Mesendoderm (in vitro differentiated cells): ENCODE measurements at regions not wholly inside any gene's neighbourhood (a gene's known extent, or its start where the extent isn't known, plus 50 kb on each side); places are given as distances from the start of the nearest gene placed in this dataset.

Source experiments
- DNase-seq: peaks from one replicate; pipeline ENCODE4 v3.0.0; 2013
- H2AK5ac ChIP-seq: 2 replicates; pipeline ENCODE4 v1.6.1; 2013; ENCODE audit warnings: low read length, inconsistent platforms
- H2BK120ac ChIP-seq: 2 replicates; pipeline ENCODE4 v1.6.1; 2013; ENCODE audit warnings: low read depth, mild to moderate bottlenecking, low read length, moderate library complexity, mixed read lengths
- H2BK15ac ChIP-seq: replicated peaks from 2 replicates; pipeline ENCODE4 v1.6.1; 2013; ENCODE audit warnings: low read depth, mild to moderate bottlenecking, moderate library complexity
- H2BK5ac ChIP-seq: 2 replicates; pipeline ENCODE4 v1.6.1; 2013; ENCODE audit warnings: low read length, inconsistent platforms
- H3K18ac ChIP-seq: 2 replicates; pipeline ENCODE4 v1.6.1; 2013; ENCODE audit warnings: mild to moderate bottlenecking, low read length, mixed read lengths
- H3K23ac ChIP-seq: one replicate; pipeline ENCODE4 v1.6.1; 2013; ENCODE audit warnings: low read length
- H3K27ac ChIP-seq: 2 replicates; pipeline ENCODE4 v1.5.1; 2013; ENCODE audit warnings: low read depth, mild to moderate bottlenecking, inconsistent platforms, low read length, moderate library complexity
- H3K27me3 ChIP-seq: 2 replicates; pipeline ENCODE4 v1.6.1; 2013; ENCODE audit warnings: low read length, control low read depth, mild to moderate bottlenecking, inconsistent platforms; ENCODE audit not compliant: insufficient read depth, poor library complexity
- H3K36me3 ChIP-seq: 2 replicates; pipeline ENCODE4 v1.6.1; 2013; ENCODE audit warnings: low read length, inconsistent platforms; ENCODE audit not compliant: control insufficient read depth, insufficient read depth
- H3K4ac ChIP-seq: one replicate; pipeline ENCODE4 v1.6.1; 2013; ENCODE audit warnings: low read depth, mild to moderate bottlenecking, low read length, moderate library complexity
- H3K4me1 ChIP-seq: 2 replicates; pipeline ENCODE4 v1.6.1; 2013; ENCODE audit warnings: low read depth, low read length, inconsistent platforms; ENCODE audit not compliant: control insufficient read depth
- H3K4me2 ChIP-seq: 2 replicates; pipeline ENCODE4 v1.6.1; 2013; ENCODE audit warnings: low read length
- H3K4me3 ChIP-seq: 2 replicates; pipeline ENCODE4 v1.5.1; 2013; ENCODE audit warnings: mild to moderate bottlenecking, low read length
- H3K56ac ChIP-seq: one replicate; pipeline ENCODE4 v1.6.1; 2013; ENCODE audit warnings: low read length
- H3K79me1 ChIP-seq: 2 replicates; pipeline ENCODE4 v1.6.1; 2013; ENCODE audit warnings: low read length, inconsistent platforms
- H3K79me2 ChIP-seq: 2 replicates; pipeline ENCODE4 v1.6.1; 2013; ENCODE audit warnings: mild to moderate bottlenecking, low read length; ENCODE audit not compliant: control insufficient read depth, insufficient read depth
- H3K9ac ChIP-seq: 2 replicates; pipeline ENCODE4 v1.6.1; 2013; ENCODE audit warnings: low read length, inconsistent platforms
- H4K5ac ChIP-seq: one replicate; pipeline ENCODE4 v1.6.1; 2013; ENCODE audit warnings: low read length
- H4K8ac ChIP-seq: one replicate; pipeline ENCODE4 v1.6.1; 2013; ENCODE audit warnings: low read depth, mild to moderate bottlenecking, control low read depth, low read length, moderate library complexity
- WGBS: extraction: QIAGEN DNeasy Blood & Tissue Kit; methylation state at CpG from one replicate; pipeline ENCODE4 v1.1.7; 2013; ENCODE audit warnings: low lambda C conversion rate, missing lambda C conversion rate; ENCODE audit not compliant: insufficient coverage; ENCODE audit errors: extremely low coverage; 5-methylcytosine and 5-hydroxymethylcytosine counted together

- H3K36me3 ChIP-seq: no peaks in the 10 kb centered on the region
- H3K4me2 ChIP-seq: no peak overlapping the region
- H3K4ac ChIP-seq: no peak overlapping the region
- no peak overlapping the region for H2BK120ac ChIP-seq
- H2BK5ac ChIP-seq: no peak overlapping the region
- H3K79me1 ChIP-seq: no peaks in the 10 kb centered on the region
- no peaks in the 10 kb centered on the region for H3K79me2 ChIP-seq
- no peak overlapping the region for H3K56ac ChIP-seq
- H3K4me1 ChIP-seq: no peaks in the 10 kb centered on the region
- no peak overlapping the region for H3K27ac ChIP-seq
- H2BK15ac ChIP-seq: no peak overlapping the region
- H3K9ac ChIP-seq: no peak overlapping the region
- H2AK5ac ChIP-seq: no peak overlapping the region
- no peak for DNase-seq
- no CpG with 5 or more reads among the region's 2 CpGs for WGBS
- no peaks in the 10 kb centered on the region for H3K27me3 ChIP-seq
- H3K4me3 ChIP-seq: no peak overlapping the region
- H4K5ac ChIP-seq: no peak overlapping the region
- no peak overlapping the region for H4K8ac ChIP-seq
- H3K18ac ChIP-seq: no peak overlapping the region
- H3K23ac ChIP-seq: no peak overlapping the region
Measured at GRCh38 chr14:61963926-61964325, 201.7 kb downstream of the SNAPC1 start.

- Histone ChIP-seq H3K4me2 (no peak overlapping the region), H3K79me1 (no peaks in the 10 kb centered on the region), H3K27me3 (no peaks in the 10 kb centered on the region), H4K5ac (no peak overlapping the region), H3K56ac (no peak overlapping the region), H2BK15ac (no peak overlapping the region), H3K18ac (no peak overlapping the region), H2BK5ac (no peak overlapping the region), H2AK5ac (no peak overlapping the region), H3K4me3 (no peak overlapping the region), H3K4ac (no peak overlapping the region), H3K9ac (no peak overlapping the region), H3K23ac (no peak overlapping the region), H4K8ac (no peak overlapping the region), H3K79me2 (no peaks in the 10 kb centered on the region), H3K27ac (no peak overlapping the region), H2BK120ac (no peak overlapping the region), H3K36me3 (no peaks in the 10 kb centered on the region), H3K4me1 (no peaks in the 10 kb centered on the region)
- peak; percentile 35 for DNase-seq
- WGBS: no CpG with 5 or more reads among the region's 2 CpGs
Measured at GRCh38 chr14:61965030-61965745, 203.0 kb downstream of the SNAPC1 start.

- Histone ChIP-seq H3K36me3 (no peaks in the 10 kb centered on the region), H3K27ac (no peak overlapping the region), H3K23ac (no peak overlapping the region), H2BK15ac (no peak overlapping the region), H2AK5ac (no peak overlapping the region), H3K56ac (no peak overlapping the region), H2BK5ac (no peak overlapping the region), H2BK120ac (no peak overlapping the region), H3K4ac (no peak overlapping the region), H3K79me1 (no peaks in the 10 kb centered on the region), H3K79me2 (no peaks in the 10 kb centered on the region), H3K4me2 (no peak overlapping the region), H3K18ac (no peak overlapping the region), H3K4me1 (no peaks in the 10 kb centered on the region), H4K8ac (no peak overlapping the region), H3K9ac (no peak overlapping the region), H3K27me3 (no peaks in the 10 kb centered on the region), H4K5ac (no peak overlapping the region), H3K4me3 (no peak overlapping the region)
- no peak for DNase-seq
- no CpG with 5 or more reads among the region's 2 CpGs for WGBS
Measured at GRCh38 chr14:61968207-61968606, 206.0 kb downstream of the SNAPC1 start.

- Histone ChIP-seq H2AK5ac (no peak overlapping the region), H2BK120ac (no peak overlapping the region), H4K8ac (no peak overlapping the region), H3K27me3 (no peaks in the 10 kb centered on the region), H2BK5ac (no peak overlapping the region), H3K27ac (no peak overlapping the region), H3K23ac (no peak overlapping the region), H3K56ac (no peak overlapping the region), H3K79me1 (no peaks in the 10 kb centered on the region), H3K36me3 (no peaks in the 10 kb centered on the region), H3K9ac (no peak overlapping the region), H3K4me3 (no peak overlapping the region), H3K4me1 (no peaks in the 10 kb centered on the region), H4K5ac (no peak overlapping the region), H2BK15ac (no peak overlapping the region), H3K18ac (no peak overlapping the region), H3K4me2 (no peak overlapping the region), H3K4ac (no peak overlapping the region), H3K79me2 (no peaks in the 10 kb centered on the region)
- peak; percentile 20 for DNase-seq
- no CpG with 5 or more reads among the region's 3 CpGs for WGBS
Measured at GRCh38 chr14:61972711-61973110, 210.5 kb downstream of the SNAPC1 start.

- Histone ChIP-seq H3K4ac (no peak overlapping the region), H3K23ac (no peak overlapping the region), H2BK5ac (no peak overlapping the region), H3K36me3 (no peaks in the 10 kb centered on the region), H4K5ac (no peak overlapping the region), H3K18ac (no peak overlapping the region), H2BK120ac (no peak overlapping the region), H3K56ac (no peak overlapping the region), H3K27ac (no peak overlapping the region), H2AK5ac (no peak overlapping the region), H3K4me2 (no peak overlapping the region), H2BK15ac (no peak overlapping the region), H4K8ac (no peak overlapping the region), H3K79me2 (no peaks in the 10 kb centered on the region), H3K79me1 (no peaks in the 10 kb centered on the region), H3K9ac (no peak overlapping the region), H3K4me3 (no peak overlapping the region), H3K27me3 (no peaks in the 10 kb centered on the region), H3K4me1 (no peaks in the 10 kb centered on the region)
- DNase-seq: no peak
- no CpG with 5 or more reads among the region's 5 CpGs for WGBS
Measured at GRCh38 chr14:61973981-61974380, 211.8 kb downstream of the SNAPC1 start.

- Histone ChIP-seq H3K79me1 (no peaks in the 10 kb centered on the region), H3K27ac (no peak overlapping the region), H2AK5ac (no peak overlapping the region), H2BK5ac (no peak overlapping the region), H2BK120ac (no peak overlapping the region), H3K56ac (no peak overlapping the region), H2BK15ac (no peak overlapping the region), H3K18ac (no peak overlapping the region), H3K36me3 (no peaks in the 10 kb centered on the region), H3K9ac (no peak overlapping the region), H3K4me2 (no peak overlapping the region), H3K4ac (no peak overlapping the region), H4K8ac (no peak overlapping the region), H3K27me3 (no peaks in the 10 kb centered on the region), H3K4me1 (no peaks in the 10 kb centered on the region), H3K23ac (no peak overlapping the region), H3K4me3 (no peak overlapping the region), H3K79me2 (no peaks in the 10 kb centered on the region), H4K5ac (no peak overlapping the region)
- no peak for DNase-seq
Measured at GRCh38 chr14:61977217-61977616, 215.0 kb downstream of the SNAPC1 start.
